Heart right ventricle (tissue), 16 donors: ENCODE measurements at regions not wholly inside any gene's neighbourhood (a gene's known extent, or its start where the extent isn't known, plus 50 kb on each side); places are given as distances from the start of the nearest gene placed in this dataset.

ENCODE experiments used
- ATAC-seq, 8 donors: fragments of 200-7000 bp; cut with Tn5 transposase; one replicate each; pipeline ENCODE4 v1.9.1; 2020; ENCODE audit warnings: mild to moderate bottlenecking in 8 of 8, moderate library complexity in 8 of 8, moderate number of reproducible peaks in 1 of 8
- DNase-seq, 2 donors: peaks; one replicate each; pipeline ENCODE4 v3.0.0-alpha.2; 2020
- H3K27ac ChIP-seq, 10 donors: fragments of 200-600 bp; sonication (generic) in 2 of 10; one replicate each; pipeline versions ENCODE4 v1.5.0 to v1.8.0; 2020 to 2022; ENCODE audit warnings: mild to moderate bottlenecking in 3 of 10
- H3K27me3 ChIP-seq, 7 donors: fragments of 200-600 bp; one replicate each; pipeline ENCODE4 v1.8.0; 2021 to 2022; ENCODE audit warnings: mild to moderate bottlenecking in 2 of 7
- H3K36me3 ChIP-seq, 9 donors: fragments of 200-600 bp; sonication (generic) in 1 of 9; one replicate each; pipeline versions ENCODE4 v1.5.0 to v1.8.0; 2020 to 2022; ENCODE audit warnings: mild to moderate bottlenecking in 2 of 9
- H3K4me1 ChIP-seq, 9 donors: fragments of 200-600 bp; sonication (generic) in 1 of 9; one replicate each; pipeline versions ENCODE4 v1.5.0 to v1.8.0; 2020 to 2022; ENCODE audit warnings: mild to moderate bottlenecking in 4 of 9
- H3K4me3 ChIP-seq, 10 donors: fragments of 200-600 bp; sonication (generic) in 2 of 10; one replicate each; pipeline versions ENCODE4 v1.5.0 to v1.8.0; 2020 to 2022; ENCODE audit warnings: mild to moderate bottlenecking in 7 of 10, moderate library complexity in 2 of 10
- H3K9me3 ChIP-seq, 11 donors: fragments of 200-600 bp in 10 of 11; sonication (generic) in 2 of 11; one replicate each; pipeline versions ENCODE4 v1.5.0 to v1.8.0; 2013 to 2022; ENCODE audit warnings: mild to moderate bottlenecking in 2 of 11, control low read depth in 1 of 11, moderate library complexity in 1 of 11
- WGBS, 2 donors: extraction: QIAGEN DNeasy Blood & Tissue Kit; methylation state at CpG; one replicate each; pipeline ENCODE4 v1.1.7; 2013; ENCODE audit warnings: inconsistent platforms in 1 of 2; 5-methylcytosine and 5-hydroxymethylcytosine counted together
- intact Hi-C, 10 donors: fragments of 100-400 bp; cut with DNase I; formaldehyde crosslinking; loops; one replicate each; pipeline versions ENCODE4 v1.11.1 to v1.14.2; 2022
- TF ChIP-seq, protein P1 (sequence below), 9 donors: fragments of 200-600 bp; sonication (generic) in 2 of 9; IDR thresholded peaks; one replicate each; pipeline versions ENCODE4 v1.5.0 to v1.8.0; 2021 to 2022; ENCODE audit warnings: antibody characterized with exemption in 9 of 9, mild to moderate bottlenecking in 5 of 9, moderate library complexity in 1 of 9
- donor health status: Arrhythmogenic right ventricular cardiomyopathy.
- donor health status: ischemic (EF 13 %, LVEDD 7.1; RV severe dilation, severe dysfunction).
- donor health status: healthy with polysubstance abuse.
- donor health status: DM: no; HTN: yes; CAD: no.
- donor health status: DM: no; HTN: no; CAD: no.
- donor health status: ischemic (EF 25% LVEDD 6.9; RV normal size, moderate dysfunction).
- donor health status: ischemic (EF 25% LVEDD 5.7; RV mildly dilated, moderate dysfunction).
- donor health status: healthy.
- donor health status: DM: yes; HTN: yes; CAD: no.
- donor health status: Ischemic cardiomyopathy.
- donor health status: ischemic (EF 35%, LVEDD 5.7; RV mildly dilated, moderate dysfunction).
- donor health status: nonischemic (EF 11% LVEDD 7.7; RV severe dilation, severe dysfunction).
- donor health status: DM: yes; HTN: yes; CAD: no.
- donor health status: PGD.
- donor health status: ischemic (EF 29% LVEDD 5.4; RV normal size, mild dysfunction).
- donor health status: nonischemic (EF 23%, LVEDD 6.1; RV moderate dilation, normal function).

DNA sequence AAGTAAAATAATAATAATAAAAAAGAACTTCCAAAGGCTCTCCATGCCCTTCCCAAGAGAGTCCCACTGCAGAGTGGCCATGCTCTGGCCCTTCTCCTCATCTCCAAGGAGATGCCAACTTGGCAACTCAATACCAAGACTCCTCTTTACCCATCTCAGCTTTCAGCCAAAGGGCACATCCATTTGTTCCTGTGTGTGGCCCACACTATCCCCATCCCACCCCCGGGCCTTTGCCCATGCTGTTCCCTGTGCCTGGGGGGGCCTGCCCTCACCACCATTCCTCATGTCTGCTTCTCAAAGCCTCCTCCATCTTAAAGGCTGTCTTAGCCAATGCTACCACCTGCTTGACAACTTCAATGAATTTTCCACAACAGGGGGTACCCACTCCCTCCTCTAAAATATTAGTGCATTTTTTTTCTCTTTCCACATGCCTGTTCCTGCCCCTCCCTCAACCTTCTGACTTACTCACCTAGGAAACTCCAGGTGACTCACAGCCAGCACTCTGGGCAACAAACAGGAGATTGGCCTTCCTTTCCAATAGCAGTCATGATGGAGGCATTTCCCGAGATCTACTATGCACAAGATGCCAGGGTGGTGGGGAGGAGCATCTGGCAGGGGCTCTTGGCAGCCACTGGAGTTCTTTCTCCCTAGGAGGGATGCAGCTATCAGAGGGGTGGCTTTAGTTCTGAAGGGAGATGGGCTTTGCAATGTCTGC is 109.4 kb upstream of the SMAD3 start:
- H3K36me3 ChIP-seq: no peaks in the 10 kb centered on the region
- TF ChIP-seq, protein P1, sequence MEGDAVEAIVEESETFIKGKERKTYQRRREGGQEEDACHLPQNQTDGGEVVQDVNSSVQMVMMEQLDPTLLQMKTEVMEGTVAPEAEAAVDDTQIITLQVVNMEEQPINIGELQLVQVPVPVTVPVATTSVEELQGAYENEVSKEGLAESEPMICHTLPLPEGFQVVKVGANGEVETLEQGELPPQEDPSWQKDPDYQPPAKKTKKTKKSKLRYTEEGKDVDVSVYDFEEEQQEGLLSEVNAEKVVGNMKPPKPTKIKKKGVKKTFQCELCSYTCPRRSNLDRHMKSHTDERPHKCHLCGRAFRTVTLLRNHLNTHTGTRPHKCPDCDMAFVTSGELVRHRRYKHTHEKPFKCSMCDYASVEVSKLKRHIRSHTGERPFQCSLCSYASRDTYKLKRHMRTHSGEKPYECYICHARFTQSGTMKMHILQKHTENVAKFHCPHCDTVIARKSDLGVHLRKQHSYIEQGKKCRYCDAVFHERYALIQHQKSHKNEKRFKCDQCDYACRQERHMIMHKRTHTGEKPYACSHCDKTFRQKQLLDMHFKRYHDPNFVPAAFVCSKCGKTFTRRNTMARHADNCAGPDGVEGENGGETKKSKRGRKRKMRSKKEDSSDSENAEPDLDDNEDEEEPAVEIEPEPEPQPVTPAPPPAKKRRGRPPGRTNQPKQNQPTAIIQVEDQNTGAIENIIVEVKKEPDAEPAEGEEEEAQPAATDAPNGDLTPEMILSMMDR (IDR thresholded peaks at IDR 0.05): no peak
- H3K9me3 ChIP-seq: no peaks in the 10 kb centered on the region
- peaks cover 0 to 19% (median 0%) of the 10 kb centered on the region in 9 donors for H3K4me1 ChIP-seq
- no peak overlapping the region for H3K4me3 ChIP-seq
- 75 to 86% methylated on average over 2 of the region's 2 CpGs for WGBS, 2 donors
- intact Hi-C loops: loop anchor here in 2 of 10 donors (10.0 kb wide), 2 partner anchors 99 to 439 kb away; no protein-coding TSS in a partner anchor
- ATAC-seq (peak in 1 of 8 donors; percentile 11), DNase-seq (no peak)
- no peaks in the 10 kb centered on the region for H3K27me3 ChIP-seq
- no peak overlapping the region for H3K27ac ChIP-seq

DNA sequence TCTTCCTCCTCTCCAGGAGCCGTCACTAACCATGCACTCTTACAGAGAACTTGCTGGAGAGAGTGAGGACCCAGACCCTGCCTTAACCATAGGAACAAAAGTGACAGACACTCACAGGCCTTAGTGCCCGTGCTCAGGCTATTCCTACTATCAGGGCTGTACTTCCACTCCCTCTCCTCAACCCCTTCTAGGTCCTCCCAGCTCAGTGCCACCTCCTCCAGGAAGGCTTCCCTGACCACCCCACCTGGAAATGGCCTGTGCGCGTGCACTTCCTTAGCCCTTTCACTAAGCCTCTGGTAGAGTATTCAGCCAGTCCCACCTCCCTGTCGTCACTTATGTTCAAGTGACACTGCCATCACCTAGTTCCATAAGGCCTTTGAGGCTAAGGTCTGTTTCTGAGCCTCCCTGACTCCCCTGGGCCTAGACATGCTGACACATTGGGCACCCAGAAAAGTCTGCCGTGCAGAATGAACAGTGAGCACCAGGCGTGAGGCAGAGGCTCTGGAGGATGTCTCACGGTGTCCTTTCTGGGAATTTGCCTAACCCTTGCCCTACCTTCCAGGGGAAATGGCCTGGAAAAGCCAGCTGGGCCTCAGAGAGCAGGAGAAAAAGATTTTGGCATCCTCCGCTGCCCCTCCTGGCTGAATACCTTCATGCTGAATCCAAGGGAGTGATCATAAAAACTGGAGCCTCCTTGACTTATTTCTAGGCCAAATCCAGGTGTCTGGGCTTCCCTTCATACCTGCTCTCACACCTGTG is 108.6 kb upstream of the SMAD3 start:
- no peak overlapping the region for H3K4me3 ChIP-seq
- H3K9me3 ChIP-seq: no peaks in the 10 kb centered on the region
- 94 to 98% methylated on average over 9 of the region's 9 CpGs for WGBS, 2 donors
- intact Hi-C loops: loop anchor here in 2 of 10 donors (10.0 kb wide), 2 partner anchors 98 to 438 kb away; no protein-coding TSS in a partner anchor
- H3K27me3 ChIP-seq: no peaks in the 10 kb centered on the region
- no peak for ATAC-seq
- peaks cover 0 to 15% (median 0%) of the 10 kb centered on the region in 9 donors for H3K4me1 ChIP-seq
- no peaks in the 10 kb centered on the region for H3K36me3 ChIP-seq
- no peak for DNase-seq
- no peak overlapping the region for H3K27ac ChIP-seq
- TF ChIP-seq, protein P1 (IDR thresholded peaks at IDR 0.05): no peak

DNA sequence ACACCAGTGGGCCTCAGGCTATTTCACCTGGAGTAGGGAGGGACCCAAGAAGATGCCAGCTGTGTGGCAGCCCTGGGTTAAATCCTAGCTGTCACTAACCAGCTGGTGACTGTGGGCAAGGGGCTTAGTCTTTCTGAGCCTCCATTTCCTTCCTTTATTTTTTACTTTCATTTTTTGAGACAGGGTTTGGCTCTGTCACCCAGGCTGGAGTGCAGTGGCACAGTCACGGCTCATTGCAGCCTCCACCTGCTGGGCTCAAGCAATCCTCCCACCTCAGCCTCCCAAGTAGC is 108.0 kb upstream of the SMAD3 start:
- TF ChIP-seq, protein P1 (IDR thresholded peaks at IDR 0.05): no peak
- H3K4me1 ChIP-seq: peaks cover 0 to 11% (median 0%) of the 10 kb centered on the region in 9 donors
- H3K4me3 ChIP-seq: no peak overlapping the region
- H3K9me3 ChIP-seq: no peaks in the 10 kb centered on the region
- DNase-seq (no peak), ATAC-seq (no peak)
- no peak overlapping the region for H3K27ac ChIP-seq
- H3K36me3 ChIP-seq: no peaks in the 10 kb centered on the region
- intact Hi-C loops: loop anchor here in 2 of 10 donors (10.0 kb wide), 2 partner anchors 97 to 437 kb away; no protein-coding TSS in a partner anchor
- H3K27me3 ChIP-seq: no peaks in the 10 kb centered on the region
- 85 to 100% methylated on average over 1 of the region's 1 CpG for WGBS, 2 donors

GRCh38 chr15:66959066-66959465 is 106.3 kb upstream of the SMAD3 start:
- H3K27ac ChIP-seq: no peak overlapping the region
- intact Hi-C loops: loop anchor here in 2 of 10 donors (10.0 kb wide), 2 partner anchors 96 to 436 kb away; no protein-coding TSS in a partner anchor
- H3K36me3 ChIP-seq: no peaks in the 10 kb centered on the region
- TF ChIP-seq, protein P1 (IDR thresholded peaks at IDR 0.05): no peak
- H3K27me3 ChIP-seq: no peaks in the 10 kb centered on the region
- DNase-seq (no peak), ATAC-seq (no peak)
- peaks cover 0 to 21% (median 0%) of the 10 kb centered on the region in 9 donors for H3K4me1 ChIP-seq
- 92 to 94% methylated on average over 10 of the region's 10 CpGs for WGBS, 2 donors
- no peaks in the 10 kb centered on the region for H3K9me3 ChIP-seq
- H3K4me3 ChIP-seq: no peak overlapping the region
